Ishikawa (cell line): ENCODE measurements at regions not wholly inside any gene's neighbourhood (a gene's known extent, or its start where the extent isn't known, plus 50 kb on each side); places are given as distances from the start of the nearest gene placed in this dataset.

Source experiments
- CEBPB ChIP-seq: IDR thresholded peaks from 2 replicates; pipeline ENCODE4 v1.6.1; 2012
- CREB1 ChIP-seq: IDR thresholded peaks from 2 replicates; pipeline ENCODE4 v1.6.1; 2012; ENCODE audit warnings: low read depth
- EGR1 ChIP-seq: IDR thresholded peaks from 2 replicates; pipeline ENCODE4 v1.6.1; 2012
- EP300 ChIP-seq: IDR thresholded peaks from 2 replicates; pipeline ENCODE4 v1.6.1; 2012; ENCODE audit warnings: borderline replicate concordance
- FOXM1 ChIP-seq: IDR thresholded peaks from 2 replicates; pipeline ENCODE4 v1.6.1; 2012; ENCODE audit warnings: low read depth, borderline replicate concordance
- NFIC ChIP-seq: IDR thresholded peaks from 2 replicates; pipeline ENCODE4 v1.6.1; 2012
- RAD21 ChIP-seq: IDR thresholded peaks from 2 replicates; pipeline ENCODE4 v1.6.1; 2012; ENCODE audit warnings: low read depth
- TAF1 ChIP-seq: IDR thresholded peaks from 2 replicates; pipeline ENCODE4 v1.6.1; 2012; ENCODE audit warnings: low read depth, mild to moderate bottlenecking
- TCF12 ChIP-seq: IDR thresholded peaks from 2 replicates; pipeline ENCODE4 v1.6.1; 2012; ENCODE audit warnings: low read depth
- TEAD4 ChIP-seq: IDR thresholded peaks from 2 replicates; pipeline ENCODE4 v1.6.1; 2012
- YY1 ChIP-seq: IDR thresholded peaks from 2 replicates; pipeline ENCODE4 v1.6.1; 2012; ENCODE audit warnings: low read depth
- ZBTB7A ChIP-seq: IDR thresholded peaks from 2 replicates; pipeline ENCODE4 v1.6.1; 2012; ENCODE audit warnings: low read depth
- TF ChIP-seq, protein P1 (sequence below): IDR thresholded peaks from 2 replicates; pipeline ENCODE4 v1.6.1; 2012
- TF ChIP-seq, protein P2 (sequence below): IDR thresholded peaks from 2 replicates; pipeline ENCODE4 v1.6.1; 2012
- TF ChIP-seq, protein P3 (sequence below): IDR thresholded peaks from 2 replicates; pipeline ENCODE4 v1.6.1; 2012; ENCODE audit warnings: low read depth, mild to moderate bottlenecking

DNA sequence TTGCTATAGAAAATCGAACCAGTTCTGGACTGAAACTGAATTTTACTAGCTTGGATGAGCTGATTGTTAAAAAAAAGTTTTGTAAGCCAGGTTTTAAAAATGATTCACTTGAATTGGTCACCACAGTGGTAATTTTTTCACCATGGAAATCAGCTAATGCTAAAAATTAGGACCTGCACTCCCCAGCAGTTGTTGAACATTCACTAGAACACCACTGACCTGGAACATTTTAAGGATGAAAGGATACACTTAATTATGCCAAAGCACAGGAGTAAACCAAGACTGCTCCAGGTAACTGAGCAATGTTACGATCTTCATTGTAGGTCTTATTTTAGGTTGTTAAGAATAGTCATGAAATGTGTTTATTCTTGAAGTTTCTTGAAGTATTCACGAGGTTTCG, 1342.6 kb upstream of the SPRY2 start:
- TF ChIP-seq RAD21 (no peak), YY1 (no peak), TCF12 (no peak), ZBTB7A (no peak), FOXM1 (no peak), TAF1 (no peak), EGR1 (no peak), TEAD4 (no peak), CEBPB (no peak)
- TF ChIP-seq, protein P1, sequence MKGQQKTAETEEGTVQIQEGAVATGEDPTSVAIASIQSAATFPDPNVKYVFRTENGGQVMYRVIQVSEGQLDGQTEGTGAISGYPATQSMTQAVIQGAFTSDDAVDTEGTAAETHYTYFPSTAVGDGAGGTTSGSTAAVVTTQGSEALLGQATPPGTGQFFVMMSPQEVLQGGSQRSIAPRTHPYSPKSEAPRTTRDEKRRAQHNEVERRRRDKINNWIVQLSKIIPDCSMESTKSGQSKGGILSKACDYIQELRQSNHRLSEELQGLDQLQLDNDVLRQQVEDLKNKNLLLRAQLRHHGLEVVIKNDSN = no peak
- TF ChIP-seq, protein P2, sequence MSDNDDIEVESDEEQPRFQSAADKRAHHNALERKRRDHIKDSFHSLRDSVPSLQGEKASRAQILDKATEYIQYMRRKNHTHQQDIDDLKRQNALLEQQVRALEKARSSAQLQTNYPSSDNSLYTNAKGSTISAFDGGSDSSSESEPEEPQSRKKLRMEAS = no peak

DNA sequence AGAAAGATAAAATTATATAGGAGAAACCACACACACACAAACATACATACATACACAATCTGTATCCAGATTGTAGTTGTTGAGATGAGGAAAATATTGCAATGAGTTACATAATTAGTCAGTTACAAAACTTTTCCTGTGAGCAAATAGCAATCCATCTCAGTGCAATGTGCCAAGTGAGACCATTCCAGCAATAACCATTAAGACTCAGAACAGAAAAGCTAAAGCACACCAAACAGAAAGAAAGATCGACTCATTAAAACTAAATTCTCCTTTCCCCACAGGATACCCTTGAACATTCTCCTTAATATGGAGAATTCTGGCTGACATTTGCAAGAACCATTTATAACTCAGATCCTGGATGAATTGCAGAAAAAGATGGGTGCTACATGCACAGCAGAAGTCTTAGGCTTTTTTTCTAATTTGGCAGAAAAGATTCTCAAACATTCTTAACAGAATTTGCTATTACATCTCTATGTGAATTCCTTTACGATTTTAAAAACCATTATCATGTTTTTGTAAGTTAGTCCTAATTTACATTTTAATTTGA, 1341.2 kb upstream of the SPRY2 start:
- TF ChIP-seq CREB1 (no peak), YY1 (no peak), ZBTB7A (no peak), CEBPB (no peak), EP300 (no peak), RAD21 (no peak)
- TF ChIP-seq, protein P3, sequence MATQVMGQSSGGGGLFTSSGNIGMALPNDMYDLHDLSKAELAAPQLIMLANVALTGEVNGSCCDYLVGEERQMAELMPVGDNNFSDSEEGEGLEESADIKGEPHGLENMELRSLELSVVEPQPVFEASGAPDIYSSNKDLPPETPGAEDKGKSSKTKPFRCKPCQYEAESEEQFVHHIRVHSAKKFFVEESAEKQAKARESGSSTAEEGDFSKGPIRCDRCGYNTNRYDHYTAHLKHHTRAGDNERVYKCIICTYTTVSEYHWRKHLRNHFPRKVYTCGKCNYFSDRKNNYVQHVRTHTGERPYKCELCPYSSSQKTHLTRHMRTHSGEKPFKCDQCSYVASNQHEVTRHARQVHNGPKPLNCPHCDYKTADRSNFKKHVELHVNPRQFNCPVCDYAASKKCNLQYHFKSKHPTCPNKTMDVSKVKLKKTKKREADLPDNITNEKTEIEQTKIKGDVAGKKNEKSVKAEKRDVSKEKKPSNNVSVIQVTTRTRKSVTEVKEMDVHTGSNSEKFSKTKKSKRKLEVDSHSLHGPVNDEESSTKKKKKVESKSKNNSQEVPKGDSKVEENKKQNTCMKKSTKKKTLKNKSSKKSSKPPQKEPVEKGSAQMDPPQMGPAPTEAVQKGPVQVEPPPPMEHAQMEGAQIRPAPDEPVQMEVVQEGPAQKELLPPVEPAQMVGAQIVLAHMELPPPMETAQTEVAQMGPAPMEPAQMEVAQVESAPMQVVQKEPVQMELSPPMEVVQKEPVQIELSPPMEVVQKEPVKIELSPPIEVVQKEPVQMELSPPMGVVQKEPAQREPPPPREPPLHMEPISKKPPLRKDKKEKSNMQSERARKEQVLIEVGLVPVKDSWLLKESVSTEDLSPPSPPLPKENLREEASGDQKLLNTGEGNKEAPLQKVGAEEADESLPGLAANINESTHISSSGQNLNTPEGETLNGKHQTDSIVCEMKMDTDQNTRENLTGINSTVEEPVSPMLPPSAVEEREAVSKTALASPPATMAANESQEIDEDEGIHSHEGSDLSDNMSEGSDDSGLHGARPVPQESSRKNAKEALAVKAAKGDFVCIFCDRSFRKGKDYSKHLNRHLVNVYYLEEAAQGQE = no peak

DNA sequence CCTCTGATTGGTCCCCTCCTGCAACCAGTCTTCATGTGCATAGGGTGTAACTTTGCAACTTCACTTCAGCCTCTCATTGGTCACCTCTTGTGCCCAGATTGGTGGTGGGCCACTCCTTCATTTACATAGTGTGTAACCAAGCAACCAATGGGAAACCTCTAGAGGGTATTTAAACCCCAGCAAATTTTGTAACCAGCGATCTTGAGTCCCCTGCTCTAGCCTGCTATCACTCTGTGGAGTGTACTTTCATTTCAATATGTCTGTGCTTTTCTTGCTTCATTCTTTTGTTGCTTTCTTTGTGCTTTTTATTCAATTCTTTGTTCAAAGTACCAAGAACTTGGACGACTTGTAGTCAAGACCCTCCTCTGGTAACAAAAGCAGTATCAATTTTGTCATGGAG, 1336.9 kb upstream of the SPRY2 start:
- no peak for TF ChIP-seq ZBTB7A
- no peak for TF ChIP-seq TCF12
- no peak for TF ChIP-seq YY1
- TF ChIP-seq, protein P2 = no peak
- no peak for TF ChIP-seq FOXM1
- TF ChIP-seq EGR1 = no peak
- no peak for TF ChIP-seq CREB1
- no peak for TF ChIP-seq TEAD4
- no peak for TF ChIP-seq TAF1
- TF ChIP-seq CEBPB = no peak
- TF ChIP-seq, protein P1 = no peak
- TF ChIP-seq EP300 = no peak
- TF ChIP-seq RAD21 = no peak
- TF ChIP-seq NFIC = no peak
- TF ChIP-seq, protein P3 = no peak

DNA sequence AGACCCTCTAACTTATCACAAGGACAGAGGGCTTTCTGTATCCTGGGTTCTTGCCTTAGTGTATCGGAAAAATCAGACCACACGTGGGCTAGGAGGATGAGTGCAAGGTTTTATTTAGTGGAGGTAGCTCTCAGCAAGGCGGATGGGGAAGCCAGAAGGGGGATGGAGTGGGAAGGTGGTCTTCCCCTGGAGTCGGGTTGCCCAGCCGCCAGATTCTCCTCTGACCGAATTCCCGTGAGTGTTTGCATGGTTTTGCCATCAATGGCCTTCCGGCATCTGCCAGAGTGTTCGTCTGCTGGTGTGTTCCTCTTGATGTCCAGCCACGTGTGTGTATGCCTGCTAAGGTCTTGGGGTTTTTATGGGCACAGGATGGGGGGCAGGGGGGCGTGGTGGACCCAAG, 1335.1 kb upstream of the SPRY2 start:
- TF ChIP-seq FOXM1 = no peak
- no peak for TF ChIP-seq TAF1
- TF ChIP-seq, protein P3 = no peak
- no peak for TF ChIP-seq EP300
- TF ChIP-seq CEBPB = no peak
- TF ChIP-seq, protein P1 = no peak
- TF ChIP-seq RAD21 = no peak
- TF ChIP-seq NFIC = no peak
- no peak for TF ChIP-seq EGR1
- no peak for TF ChIP-seq YY1
- no peak for TF ChIP-seq TCF12
- no peak for TF ChIP-seq ZBTB7A
- TF ChIP-seq TEAD4 = no peak
- TF ChIP-seq, protein P2 = no peak
- no peak for TF ChIP-seq CREB1
